ENCODE measurements at regions not wholly inside any gene's neighbourhood (a gene's known extent, or its start where the extent isn't known, plus 50 kb on each side); places are given as distances from the start of the nearest gene placed in this dataset.

DNA sequence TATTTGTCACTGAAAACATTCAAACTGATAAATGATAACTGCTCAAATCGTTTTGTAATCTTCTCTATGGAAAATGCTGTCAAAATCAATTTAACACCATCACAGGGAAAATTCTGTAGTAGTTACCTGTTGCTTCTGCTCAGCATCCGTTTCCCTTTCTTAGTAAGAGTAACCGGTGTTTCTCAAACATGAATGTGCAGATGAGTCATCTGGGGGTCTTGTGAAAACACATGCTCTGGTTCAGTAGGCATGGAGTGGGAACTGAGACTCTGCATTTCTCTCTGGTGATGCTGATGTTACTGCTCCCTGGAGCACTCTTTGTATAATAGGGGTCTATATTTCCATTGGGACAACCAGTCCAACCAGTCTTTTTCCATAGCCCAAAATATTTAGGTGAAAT is 145.1 kb downstream of the SEMA6D start:
- Histone ChIP-seq H3K4me2 (ENCODE audit: control insufficient read depth, extremely low read depth, insufficient read depth, low read depth, low read length) (no peak overlapping the region), H3K4me1 (ENCODE audit: control insufficient read depth, extremely low read depth, insufficient read depth, low read length) (no peaks in the 10 kb centered on the region), H4K20me1 (ENCODE audit: control insufficient read depth, extremely low read depth, insufficient read depth, low read length) (no peaks in the 10 kb centered on the region), H3K9me1 (ENCODE audit: control insufficient read depth, extremely low read depth, insufficient read depth, low read length) (no peaks in the 10 kb centered on the region), H3K36me3 (ENCODE audit: control insufficient read depth in 2 of 2, extremely low read depth in 1 of 2, insufficient read depth in 2 of 2, low read length in 2 of 2) (no peaks in the 10 kb centered on the region), H3K4me3 (ENCODE audit: control insufficient read depth in 2 of 3, extremely low read depth in 1 of 3, insufficient read depth in 2 of 3, low read depth in 1 of 3, low read length in 3 of 3) (no peak overlapping the region), H2AFZ (ENCODE audit: control insufficient read depth, low read length) (no peak overlapping the region), H3K27ac (ENCODE audit: control insufficient read depth, insufficient read depth, low read length) (no peak overlapping the region), H3K27me3 (ENCODE audit: control insufficient read depth, extremely low read depth, insufficient read depth, low read length) (no peaks in the 10 kb centered on the region), H3K9ac (ENCODE audit: control insufficient read depth, extremely low read depth, insufficient read depth, low read length) (no peak overlapping the region), H3K79me2 (ENCODE audit: control insufficient read depth, insufficient read depth, low read length) (no peaks in the 10 kb centered on the region), H3K9me3 (ENCODE audit: control insufficient read depth, low read depth, low read length) (no peaks in the 10 kb centered on the region)
- dilution Hi-C loops (cut with MboI; ENCODE audit: extremely low pct_ligation_motif_present, low sequenced_read_pairs): no loop called here
- DNase-seq (ENCODE audit: low read depth, low spot score) (no peak), FAIRE-seq (no peak)
- TF ChIP-seq, protein P1, sequence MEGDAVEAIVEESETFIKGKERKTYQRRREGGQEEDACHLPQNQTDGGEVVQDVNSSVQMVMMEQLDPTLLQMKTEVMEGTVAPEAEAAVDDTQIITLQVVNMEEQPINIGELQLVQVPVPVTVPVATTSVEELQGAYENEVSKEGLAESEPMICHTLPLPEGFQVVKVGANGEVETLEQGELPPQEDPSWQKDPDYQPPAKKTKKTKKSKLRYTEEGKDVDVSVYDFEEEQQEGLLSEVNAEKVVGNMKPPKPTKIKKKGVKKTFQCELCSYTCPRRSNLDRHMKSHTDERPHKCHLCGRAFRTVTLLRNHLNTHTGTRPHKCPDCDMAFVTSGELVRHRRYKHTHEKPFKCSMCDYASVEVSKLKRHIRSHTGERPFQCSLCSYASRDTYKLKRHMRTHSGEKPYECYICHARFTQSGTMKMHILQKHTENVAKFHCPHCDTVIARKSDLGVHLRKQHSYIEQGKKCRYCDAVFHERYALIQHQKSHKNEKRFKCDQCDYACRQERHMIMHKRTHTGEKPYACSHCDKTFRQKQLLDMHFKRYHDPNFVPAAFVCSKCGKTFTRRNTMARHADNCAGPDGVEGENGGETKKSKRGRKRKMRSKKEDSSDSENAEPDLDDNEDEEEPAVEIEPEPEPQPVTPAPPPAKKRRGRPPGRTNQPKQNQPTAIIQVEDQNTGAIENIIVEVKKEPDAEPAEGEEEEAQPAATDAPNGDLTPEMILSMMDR (optimal IDR thresholded peaks at IDR 0.05 in 1 of 3, IDR thresholded peaks at IDR 0.05 in 1 of 3, conservative IDR thresholded peaks at IDR 0.05 in 1 of 3; ENCODE audit: extremely low read depth in 1 of 3, insufficient read depth in 2 of 3, low read length in 3 of 3): no peak
- no peak for TF ChIP-seq EZH2 (IDR thresholded peaks at IDR 0.05; ENCODE audit: low read length)

DNA sequence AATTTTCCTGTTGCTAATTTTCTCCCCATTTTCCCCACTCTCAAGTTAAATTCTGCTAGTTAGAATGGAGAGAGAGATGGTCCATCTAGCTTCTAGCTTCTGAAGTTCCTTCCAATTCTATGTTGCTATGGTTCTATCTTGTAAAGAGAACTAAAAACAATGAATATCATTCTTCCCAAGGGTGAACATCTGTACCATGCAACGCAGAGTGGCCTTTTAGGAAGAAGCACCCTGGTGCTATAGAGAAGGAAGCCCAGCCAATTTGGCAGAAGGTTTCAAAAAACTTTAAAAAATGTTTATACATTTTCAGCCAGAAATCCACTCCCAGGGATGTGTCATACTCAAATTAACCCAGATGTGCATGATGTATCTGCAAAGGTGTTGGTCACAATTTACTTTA is 149.1 kb downstream of the SEMA6D start:
- no peaks in the 10 kb centered on the region for H3K36me3 ChIP-seq (ENCODE audit: control insufficient read depth in 2 of 2, extremely low read depth in 1 of 2, insufficient read depth in 2 of 2, low read length in 2 of 2)
- H3K9me3 ChIP-seq (ENCODE audit: control insufficient read depth, low read depth, low read length): no peaks in the 10 kb centered on the region
- FAIRE-seq (no peak), DNase-seq (ENCODE audit: low read depth, low spot score) (no peak)
- no peaks in the 10 kb centered on the region for H3K27me3 ChIP-seq (ENCODE audit: control insufficient read depth, extremely low read depth, insufficient read depth, low read length)
- H3K9me1 ChIP-seq (ENCODE audit: control insufficient read depth, extremely low read depth, insufficient read depth, low read length): no peaks in the 10 kb centered on the region
- no peaks in the 10 kb centered on the region for H3K79me2 ChIP-seq (ENCODE audit: control insufficient read depth, insufficient read depth, low read length)
- H3K4me1 ChIP-seq (ENCODE audit: control insufficient read depth, extremely low read depth, insufficient read depth, low read length): no peaks in the 10 kb centered on the region
- H2AFZ ChIP-seq (ENCODE audit: control insufficient read depth, low read length): no peak overlapping the region
- no peak overlapping the region for H3K27ac ChIP-seq (ENCODE audit: control insufficient read depth, insufficient read depth, low read length)
- H3K4me3 ChIP-seq (ENCODE audit: control insufficient read depth in 2 of 3, extremely low read depth in 1 of 3, insufficient read depth in 2 of 3, low read depth in 1 of 3, low read length in 3 of 3): no peak overlapping the region
- dilution Hi-C loops (cut with MboI; ENCODE audit: extremely low pct_ligation_motif_present, low sequenced_read_pairs): no loop called here
- TF ChIP-seq, protein P1 (optimal IDR thresholded peaks at IDR 0.05 in 1 of 3, IDR thresholded peaks at IDR 0.05 in 1 of 3, conservative IDR thresholded peaks at IDR 0.05 in 1 of 3; ENCODE audit: extremely low read depth in 1 of 3, insufficient read depth in 2 of 3, low read length in 3 of 3): no peak
- TF ChIP-seq EZH2 (IDR thresholded peaks at IDR 0.05; ENCODE audit: low read length): no peak
- H3K4me2 ChIP-seq (ENCODE audit: control insufficient read depth, extremely low read depth, insufficient read depth, low read depth, low read length): no peak overlapping the region
- no peak overlapping the region for H3K9ac ChIP-seq (ENCODE audit: control insufficient read depth, extremely low read depth, insufficient read depth, low read length)
- no peaks in the 10 kb centered on the region for H4K20me1 ChIP-seq (ENCODE audit: control insufficient read depth, extremely low read depth, insufficient read depth, low read length)
